A549 (cell line): ENCODE measurements at regions not wholly inside any gene's neighbourhood (a gene's known extent, or its start where the extent isn't known, plus 50 kb on each side); places are given as distances from the start of the nearest gene placed in this dataset.

ENCODE experiments used
- ATAC-seq, 2 experiments: fragments of 200-7000 bp in 1 of 2; fragments of >200 bp in 1 of 2; cut with Nextera tagmentation in 1 of 2; cut with Tn5 transposase in 1 of 2; 3 replicates each; pipeline versions ENCODE4 v1.8.0 to v1.9.1; 2018 to 2020; ENCODE audit warnings: mild to moderate bottlenecking in 1 of 2, moderate library complexity in 1 of 2
- CTCF ChIA-PET: fragments of 300-600 bp; sonication (Branson Sonifier 250); formaldehyde crosslinking; extraction: SDS; loops from one replicate; lab custom pipeline; 2021; ENCODE audit warnings: antibody characterized with exemption, inconsistent platforms; lab: Yijun Ruan, JAX
- POLR2A ChIA-PET: fragments of 350-600 bp; formaldehyde crosslinking; extraction: SDS; loops from one replicate; lab custom pipeline; 2021; ENCODE audit warnings: antibody characterized with exemption, inconsistent platforms; lab: Yijun Ruan, JAX
- DNase-seq, 2 experiments: peaks; one replicate each; pipeline versions ENCODE4 v3.0.0 to v3.0.0-alpha.2; 2011 to 2016; ENCODE audit warnings: low read depth in 1 of 2, low spot score in 1 of 2
- FAIRE-seq: peaks from 2 replicates; lab custom pipeline; 2011; peaks lifted over from hg19 to GRCh38; lab: Jason Lieb, UNC
- H3K27ac ChIP-seq, 2 experiments: fragments of >200 bp; sonication (Bioruptor Twin); formaldehyde crosslinking; 3 replicates each; pipeline ENCODE4 v1.5.1; 2016 to 2017
- H3K4me1 ChIP-seq: fragments of >200 bp; sonication (Bioruptor Twin); formaldehyde crosslinking; 3 replicates; pipeline ENCODE4 v1.6.1; 2016
- H3K4me2 ChIP-seq: fragments of >200 bp; sonication (Bioruptor Twin); formaldehyde crosslinking; 3 replicates; pipeline ENCODE4 v1.6.1; 2016
- H3K4me3 ChIP-seq: fragments of >200 bp; sonication (Bioruptor Twin); formaldehyde crosslinking; 3 replicates; pipeline ENCODE4 v1.5.1; 2016
- H3K9me3 ChIP-seq: fragments of >200 bp; sonication (Bioruptor Twin); formaldehyde crosslinking; 3 replicates; pipeline ENCODE4 v1.6.1; 2016
- CBX2 ChIP-seq: fragments of 200-600 bp; sonication (generic); IDR thresholded peaks from 2 replicates; pipeline ENCODE4 v1.6.1; 2016; ENCODE audit warnings: low read depth, mild to moderate bottlenecking, borderline replicate concordance
- CBX8 ChIP-seq: fragments of 200-600 bp; sonication (generic); IDR thresholded peaks from 2 replicates; pipeline ENCODE4 v1.6.1; 2016
- CHD2 ChIP-seq: fragments of 150-350 bp; IDR thresholded peaks from 2 replicates; pipeline ENCODE4 v1.6.1; 2014; ENCODE audit warnings: low read length; ENCODE audit not compliant: partially characterized antibody
- EHF ChIP-seq: fragments of 250-450 bp; sonication (Bioruptor Pico); IDR thresholded peaks from 2 replicates; pipeline ENCODE4 v1.5.0; 2020; ENCODE audit warnings: mild to moderate bottlenecking
- EHMT2 ChIP-seq: fragments of 200-600 bp; sonication (generic); IDR thresholded peaks from 2 replicates; pipeline ENCODE4 v1.6.1; 2016; ENCODE audit warnings: antibody characterized with exemption, low read depth, mild to moderate bottlenecking, moderate library complexity
- ELK1 ChIP-seq: fragments of 150-350 bp; IDR thresholded peaks from 2 replicates; pipeline ENCODE4 v1.6.1; 2014; ENCODE audit warnings: low read depth, mild to moderate bottlenecking, low read length
- ESRRA ChIP-seq: fragments of 150-350 bp; IDR thresholded peaks from 2 replicates; pipeline ENCODE4 v1.6.1; 2014; ENCODE audit warnings: mild to moderate bottlenecking, low read length, borderline replicate concordance
- FOSB ChIP-seq: fragments of 250-450 bp; sonication (Bioruptor Pico); IDR thresholded peaks from 2 replicates; pipeline ENCODE4 v1.5.0; 2020; ENCODE audit warnings: mild to moderate bottlenecking, moderate library complexity
- FOXS1 ChIP-seq: fragments of 250-450 bp; sonication (Bioruptor Pico); IDR thresholded peaks from 2 replicates; pipeline ENCODE4 v1.5.0; 2020; ENCODE audit warnings: mild to moderate bottlenecking, moderate library complexity
- GATA3 ChIP-seq: IDR thresholded peaks from 2 replicates; pipeline ENCODE4 v1.6.1; 2012; ENCODE audit warnings: borderline replicate concordance
- HES2 ChIP-seq: fragments of >200 bp; sonication (Bioruptor Twin); formaldehyde crosslinking; IDR thresholded peaks from 2 replicates; pipeline ENCODE4 v1.6.1; 2016
- HMGXB4 ChIP-seq: fragments of 250-450 bp; sonication (Bioruptor Pico); IDR thresholded peaks from 2 replicates; pipeline ENCODE4 v1.5.0; 2021; ENCODE audit warnings: mild to moderate bottlenecking, moderate library complexity, borderline replicate concordance
- JUNB ChIP-seq: fragments of >200 bp; sonication (Bioruptor Twin); formaldehyde crosslinking; IDR thresholded peaks from 2 replicates; pipeline ENCODE4 v1.6.1; 2016
- MAFK ChIP-seq: fragments of 450-650 bp; IDR thresholded peaks from 2 replicates; pipeline ENCODE4 v1.6.1; 2014; ENCODE audit not compliant: partially characterized antibody
- MAX ChIP-seq: IDR thresholded peaks from 2 replicates; pipeline ENCODE4 v1.6.1; 2012
- MYC ChIP-seq: IDR thresholded peaks from 2 replicates; pipeline ENCODE4 v1.6.1; 2012; ENCODE audit warnings: mild to moderate bottlenecking, inconsistent platforms, low read length, improper control_type of control experiment, borderline replicate concordance
- NFE2L2 ChIP-seq: fragments of 150-350 bp; conservative IDR thresholded peaks from 2 replicates; pipeline ENCODE4 v1.6.1; 2014; ENCODE audit warnings: low read length
- NPAS2 ChIP-seq: fragments of 250-450 bp; sonication (Bioruptor Pico); IDR thresholded peaks from 2 replicates; pipeline ENCODE4 v1.8.0; 2022; ENCODE audit warnings: mild to moderate bottlenecking, moderate library complexity, borderline replicate concordance
- PBX3 ChIP-seq: IDR thresholded peaks from 2 replicates; pipeline ENCODE4 v1.6.1; 2012
- POLR2AphosphoS2 ChIP-seq: conservative IDR thresholded peaks from 2 replicates; pipeline ENCODE4 v1.6.1; 2012; ENCODE audit warnings: low read length, improper control_type of control experiment, inconsistent platforms
- RFX5 ChIP-seq: fragments of 450-650 bp; IDR thresholded peaks from 2 replicates; pipeline ENCODE4 v1.7.1; 2014; ENCODE audit warnings: antibody characterized with exemption, mild to moderate bottlenecking, moderate library complexity
- RNF2 ChIP-seq: fragments of 200-600 bp; sonication (generic); IDR thresholded peaks from 2 replicates; pipeline ENCODE4 v1.6.1; 2016; ENCODE audit warnings: low read depth, mild to moderate bottlenecking, antibody characterized with exemption, moderate library complexity, borderline replicate concordance
- TFCP2L1 ChIP-seq: fragments of 250-450 bp; sonication (Bioruptor Pico); IDR thresholded peaks from 2 replicates; pipeline ENCODE4 v1.5.0; 2021; ENCODE audit warnings: mild to moderate bottlenecking
- TP53 ChIP-seq: fragments of 250-450 bp; sonication (Bioruptor Pico); IDR thresholded peaks from 2 replicates; pipeline ENCODE4 v1.5.0; 2021; ENCODE audit warnings: mild to moderate bottlenecking, moderate library complexity
- ZC3H11A ChIP-seq: fragments of 450-650 bp; IDR thresholded peaks from 2 replicates; pipeline ENCODE4 v1.6.1; 2014; ENCODE audit warnings: antibody characterized with exemption, mild to moderate bottlenecking
- ZFP36 ChIP-seq: fragments of 450-650 bp; IDR thresholded peaks from 2 replicates; pipeline ENCODE4 v1.6.1; 2014; ENCODE audit warnings: borderline replicate concordance; ENCODE audit not compliant: partially characterized antibody
- ZNF302 ChIP-seq: fragments of 250-450 bp; sonication (Bioruptor Pico); IDR thresholded peaks from 2 replicates; pipeline ENCODE4 v1.9.0; 2021; ENCODE audit warnings: inconsistent platforms, mild to moderate bottlenecking, moderate library complexity
- WGBS: methylation state at CpG from one replicate; pipeline ENCODE4 v1.1.6; 2017; ENCODE audit errors: missing lambda C conversion rate; 5-methylcytosine and 5-hydroxymethylcytosine counted together

GRCh38 chr4:83974111-83974780 is 438.3 kb downstream of the GPAT3 start:
- Histone ChIP-seq H3K27ac (no peak overlapping the region), H3K4me2 (no peak overlapping the region), H3K4me3 (no peak overlapping the region), H3K9me3 (no peaks in the 10 kb centered on the region), H3K4me1 (no peaks in the 10 kb centered on the region)
- POLR2A ChIA-PET: no interaction called here
- WGBS: 71% methylated on average over 1 of the region's 1 CpG
- no peak for DNase-seq
- TF ChIP-seq MAX (no peak), NPAS2 (CRISPR knock-in tag) (no peak), TFCP2L1 (CRISPR knock-in tag) (no peak), PBX3 (no peak), ZC3H11A (no peak), HMGXB4 (CRISPR knock-in tag) (no peak), FOSB (no peak), ZNF302 (CRISPR knock-in tag) (no peak), EHMT2 (no peak), POLR2AphosphoS2 (no peak), EHF (CRISPR knock-in tag) (no peak), FOXS1 (CRISPR knock-in tag) (no peak), ESRRA (no peak), CHD2 (no peak), JUNB (no peak), CBX8 (no peak), RFX5 (no peak), TP53 (no peak), CBX2 (no peak), GATA3 (no peak)
- no peak for FAIRE-seq
- CTCF ChIA-PET: no interaction called here
- ATAC-seq: no peak

GRCh38 chr4:83964996-83965541 is 429.2 kb downstream of the GPAT3 start:
- CTCF ChIA-PET: interaction anchor here (2.4 kb wide), 1 partner anchor 194 kb away, joined by 7 read pairs; no protein-coding TSS in a partner anchor
- POLR2A ChIA-PET: no interaction called here
- peak in 1 of 2 experiments; percentile 18 for DNase-seq
- FAIRE-seq: no peak
- Histone ChIP-seq H3K9me3 (0 out of 3 replicates have a peak, but pooled peaks cover 6% of the 10 kb centered on the region), H3K27ac (no peak overlapping the region), H3K4me2 (no peak overlapping the region), H3K4me1 (no peaks in the 10 kb centered on the region), H3K4me3 (no peak overlapping the region)
- 80% methylated on average over 3 of the region's 3 CpGs for WGBS
- no peak for ATAC-seq
- TF ChIP-seq ELK1 (no peak), RNF2 (no peak), NFE2L2 (peak; percentile 63; the same call in 1 of the 2 replicates), MAFK (peak; percentile 54), HES2 (no peak), MYC (no peak), ZFP36 (no peak)
